Liver (tissue), 8 donors: ENCODE measurements at regions not wholly inside any gene's neighbourhood (a gene's known extent, or its start where the extent isn't known, plus 50 kb on each side); places are given as distances from the start of the nearest gene placed in this dataset.

Experiments used
- DNase-seq: peaks from one replicate; pipeline ENCODE4 v3.0.0-alpha.2; 2017; ENCODE audit warnings: low spot score
- H3K27ac ChIP-seq, 2 donors: one replicate each; pipeline ENCODE4 v1.7.0; 2013; ENCODE audit warnings: inconsistent platforms in 2 of 2, low read length in 2 of 2, control low read depth in 1 of 2, low read depth in 1 of 2, mild to moderate bottlenecking in 1 of 2
- H3K27me3 ChIP-seq, 4 donors: one replicate each; pipeline versions ENCODE4 v1.6.1 to v1.7.0; 2013; ENCODE audit warnings: low read length in 3 of 4, inconsistent platforms in 1 of 4, mild to moderate bottlenecking in 1 of 4, moderate library complexity in 1 of 4; ENCODE audit not compliant: control insufficient read depth in 4 of 4, insufficient read depth in 4 of 4
- H3K36me3 ChIP-seq, 4 donors: one replicate each; pipeline versions ENCODE4 v1.6.1 to v1.7.0; 2013; ENCODE audit warnings: low read length in 3 of 4, mild to moderate bottlenecking in 3 of 4, low read depth in 1 of 4, moderate library complexity in 1 of 4; ENCODE audit not compliant: control insufficient read depth in 4 of 4, insufficient read depth in 3 of 4
- H3K4me1 ChIP-seq, 4 donors: one replicate each; pipeline versions ENCODE4 v1.6.1 to v1.7.0; 2013; ENCODE audit warnings: low read length in 3 of 4, mild to moderate bottlenecking in 3 of 4, moderate library complexity in 1 of 4; ENCODE audit not compliant: control insufficient read depth in 4 of 4, insufficient read depth in 4 of 4
- H3K4me3 ChIP-seq, 3 donors: one replicate each; pipeline versions ENCODE4 v1.6.1 to v1.7.0; 2013; ENCODE audit warnings: low read length in 3 of 3, control low read depth in 1 of 3, low read depth in 1 of 3, mild to moderate bottlenecking in 1 of 3
- H3K9ac ChIP-seq, 2 donors: one replicate each; pipeline ENCODE4 v1.7.0; 2013; ENCODE audit warnings: low read length in 2 of 2, mild to moderate bottlenecking in 2 of 2, moderate library complexity in 2 of 2, control low read depth in 1 of 2, low read depth in 1 of 2
- H3K9me3 ChIP-seq, 4 donors: one replicate each; pipeline versions ENCODE4 v1.6.1 to v1.7.0; 2013; ENCODE audit warnings: low read length in 3 of 4; ENCODE audit not compliant: control insufficient read depth in 4 of 4
- ATF3 ChIP-seq: IDR thresholded peaks from 2 replicates; pipeline ENCODE4 v1.6.1; 2016; ENCODE audit warnings: antibody characterized with exemption
- CTCF ChIP-seq: fragments of 150-350 bp; IDR thresholded peaks from 2 replicates; pipeline ENCODE4 v1.5.1; 2017; ENCODE audit warnings: improper control_type of control experiment, low read depth, low read length; ENCODE audit not compliant: missing input control
- EGR1 ChIP-seq, 2 donors: IDR thresholded peaks; 2 replicates each; pipeline ENCODE4 v1.6.1; 2016 to 2018; ENCODE audit warnings: antibody characterized with exemption in 2 of 2, low read depth in 2 of 2
- FOXA1 ChIP-seq: IDR thresholded peaks from 2 replicates; pipeline ENCODE4 v1.6.1; 2016; ENCODE audit warnings: antibody characterized with exemption
- FOXA2 ChIP-seq: IDR thresholded peaks from 2 replicates; pipeline ENCODE4 v1.6.1; 2016; ENCODE audit warnings: antibody characterized with exemption
- GABPA ChIP-seq, 2 donors: IDR thresholded peaks in 1 of 2; conservative IDR thresholded peaks in 1 of 2; 2 replicates each; pipeline ENCODE4 v1.6.1; 2016; ENCODE audit warnings: antibody characterized with exemption in 2 of 2, mild to moderate bottlenecking in 1 of 2, moderate library complexity in 1 of 2
- HNF4A ChIP-seq, 2 donors: conservative IDR thresholded peaks; 2 replicates each; pipeline ENCODE4 v1.6.1; 2016; ENCODE audit warnings: antibody characterized with exemption in 2 of 2, mild to moderate bottlenecking in 2 of 2
- HNF4G ChIP-seq: IDR thresholded peaks from 2 replicates; pipeline ENCODE4 v1.6.1; 2016; ENCODE audit warnings: antibody characterized with exemption
- JUND ChIP-seq, 2 donors: IDR thresholded peaks; 2 replicates each; pipeline ENCODE4 v1.6.1; 2016; ENCODE audit warnings: antibody characterized with exemption in 2 of 2
- NR2F2 ChIP-seq: IDR thresholded peaks from 2 replicates; pipeline ENCODE4 v1.6.1; 2016; ENCODE audit warnings: antibody characterized with exemption
- RAD21 ChIP-seq, 2 donors: IDR thresholded peaks; 2 replicates each; pipeline ENCODE4 v1.6.1; 2016; ENCODE audit warnings: antibody characterized with exemption in 2 of 2, mild to moderate bottlenecking in 2 of 2
- RXRA ChIP-seq, 2 donors: IDR thresholded peaks; 2 replicates each; pipeline ENCODE4 v1.6.1; 2017 to 2018; ENCODE audit warnings: antibody characterized with exemption in 2 of 2, mild to moderate bottlenecking in 1 of 2
- SP1 ChIP-seq: IDR thresholded peaks from 2 replicates; pipeline ENCODE4 v1.6.1; 2018; ENCODE audit warnings: antibody characterized with exemption, mild to moderate bottlenecking
- TAF1 ChIP-seq: conservative IDR thresholded peaks from 2 replicates; pipeline ENCODE4 v1.6.1; 2016; ENCODE audit warnings: antibody characterized with exemption, mild to moderate bottlenecking
- YY1 ChIP-seq: IDR thresholded peaks from 2 replicates; pipeline ENCODE4 v1.6.1; 2016; ENCODE audit warnings: antibody characterized with exemption, mild to moderate bottlenecking
- WGBS: extraction: QIAGEN DNeasy Blood & Tissue Kit; methylation state at CpG from one replicate; pipeline ENCODE4 v1.1.7; 2013; 5-methylcytosine and 5-hydroxymethylcytosine counted together
- TF ChIP-seq, protein P1 (sequence below): IDR thresholded peaks from 2 replicates; pipeline ENCODE4 v1.6.1; 2016; ENCODE audit warnings: antibody characterized with exemption
- TF ChIP-seq, protein P2 (sequence below): IDR thresholded peaks from 2 replicates; pipeline ENCODE4 v1.6.1; 2016; ENCODE audit warnings: antibody characterized with exemption, mild to moderate bottlenecking
- TF ChIP-seq, protein P3 (sequence below): IDR thresholded peaks from 2 replicates; pipeline ENCODE4 v1.6.1; 2016; ENCODE audit warnings: antibody characterized with exemption
- donor health status: healthy.
- donor health status: healthy.
- donor health status: healthy.
- donor health status: healthy.
- donor health status: healthy.

DNA sequence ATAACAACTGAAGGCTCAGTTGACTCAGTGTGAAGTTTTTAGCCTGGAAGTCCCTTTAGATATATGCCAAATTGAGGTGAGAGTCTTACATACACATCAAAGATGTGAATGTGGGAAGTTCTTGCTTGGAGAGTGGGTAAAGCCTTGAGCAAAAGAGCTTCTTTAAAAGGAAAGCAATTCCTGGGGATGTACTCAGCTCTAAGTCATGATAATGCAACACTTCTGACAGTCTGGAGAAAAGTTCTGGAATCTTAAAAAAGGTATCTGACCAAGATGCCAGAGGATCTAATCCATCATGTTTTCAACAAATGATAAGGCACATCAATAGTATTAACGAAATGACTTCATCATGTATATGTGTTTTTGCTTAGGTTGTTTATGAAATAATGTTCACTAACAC is 351.2 kb downstream of the CDH19 start:
- Histone ChIP-seq H3K4me1 (no peaks in the 10 kb centered on the region), H3K36me3 (no peaks in the 10 kb centered on the region), H3K9ac (no peak overlapping the region), H3K9me3 (no peaks in the 10 kb centered on the region), H3K4me3 (no peak overlapping the region), H3K27ac (no peak overlapping the region), H3K27me3 (no peaks in the 10 kb centered on the region)
- no peak for DNase-seq
- TF ChIP-seq EGR1 (IDR thresholded peaks at IDR 0.05; ENCODE audit: low read depth in 2 of 2) (no peak), RXRA (IDR thresholded peaks at IDR 0.05) (no peak), ATF3 (no peak), RAD21 (IDR thresholded peaks at IDR 0.05) (no peak), HNF4G (no peak), NR2F2 (no peak), YY1 (no peak), HNF4A (conservative IDR thresholded peaks at IDR 0.05) (no peak), FOXA1 (no peak), SP1 (no peak), FOXA2 (no peak), GABPA (IDR thresholded peaks at IDR 0.05 in 1 of 2, conservative IDR thresholded peaks at IDR 0.05 in 1 of 2) (no peak), CTCF (no peak), TAF1 (no peak), JUND (IDR thresholded peaks at IDR 0.05) (no peak)
- TF ChIP-seq, protein P1, sequence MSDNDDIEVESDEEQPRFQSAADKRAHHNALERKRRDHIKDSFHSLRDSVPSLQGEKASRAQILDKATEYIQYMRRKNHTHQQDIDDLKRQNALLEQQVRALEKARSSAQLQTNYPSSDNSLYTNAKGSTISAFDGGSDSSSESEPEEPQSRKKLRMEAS: no peak
- TF ChIP-seq, protein P2, sequence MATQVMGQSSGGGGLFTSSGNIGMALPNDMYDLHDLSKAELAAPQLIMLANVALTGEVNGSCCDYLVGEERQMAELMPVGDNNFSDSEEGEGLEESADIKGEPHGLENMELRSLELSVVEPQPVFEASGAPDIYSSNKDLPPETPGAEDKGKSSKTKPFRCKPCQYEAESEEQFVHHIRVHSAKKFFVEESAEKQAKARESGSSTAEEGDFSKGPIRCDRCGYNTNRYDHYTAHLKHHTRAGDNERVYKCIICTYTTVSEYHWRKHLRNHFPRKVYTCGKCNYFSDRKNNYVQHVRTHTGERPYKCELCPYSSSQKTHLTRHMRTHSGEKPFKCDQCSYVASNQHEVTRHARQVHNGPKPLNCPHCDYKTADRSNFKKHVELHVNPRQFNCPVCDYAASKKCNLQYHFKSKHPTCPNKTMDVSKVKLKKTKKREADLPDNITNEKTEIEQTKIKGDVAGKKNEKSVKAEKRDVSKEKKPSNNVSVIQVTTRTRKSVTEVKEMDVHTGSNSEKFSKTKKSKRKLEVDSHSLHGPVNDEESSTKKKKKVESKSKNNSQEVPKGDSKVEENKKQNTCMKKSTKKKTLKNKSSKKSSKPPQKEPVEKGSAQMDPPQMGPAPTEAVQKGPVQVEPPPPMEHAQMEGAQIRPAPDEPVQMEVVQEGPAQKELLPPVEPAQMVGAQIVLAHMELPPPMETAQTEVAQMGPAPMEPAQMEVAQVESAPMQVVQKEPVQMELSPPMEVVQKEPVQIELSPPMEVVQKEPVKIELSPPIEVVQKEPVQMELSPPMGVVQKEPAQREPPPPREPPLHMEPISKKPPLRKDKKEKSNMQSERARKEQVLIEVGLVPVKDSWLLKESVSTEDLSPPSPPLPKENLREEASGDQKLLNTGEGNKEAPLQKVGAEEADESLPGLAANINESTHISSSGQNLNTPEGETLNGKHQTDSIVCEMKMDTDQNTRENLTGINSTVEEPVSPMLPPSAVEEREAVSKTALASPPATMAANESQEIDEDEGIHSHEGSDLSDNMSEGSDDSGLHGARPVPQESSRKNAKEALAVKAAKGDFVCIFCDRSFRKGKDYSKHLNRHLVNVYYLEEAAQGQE: no peak
- TF ChIP-seq, protein P3, sequence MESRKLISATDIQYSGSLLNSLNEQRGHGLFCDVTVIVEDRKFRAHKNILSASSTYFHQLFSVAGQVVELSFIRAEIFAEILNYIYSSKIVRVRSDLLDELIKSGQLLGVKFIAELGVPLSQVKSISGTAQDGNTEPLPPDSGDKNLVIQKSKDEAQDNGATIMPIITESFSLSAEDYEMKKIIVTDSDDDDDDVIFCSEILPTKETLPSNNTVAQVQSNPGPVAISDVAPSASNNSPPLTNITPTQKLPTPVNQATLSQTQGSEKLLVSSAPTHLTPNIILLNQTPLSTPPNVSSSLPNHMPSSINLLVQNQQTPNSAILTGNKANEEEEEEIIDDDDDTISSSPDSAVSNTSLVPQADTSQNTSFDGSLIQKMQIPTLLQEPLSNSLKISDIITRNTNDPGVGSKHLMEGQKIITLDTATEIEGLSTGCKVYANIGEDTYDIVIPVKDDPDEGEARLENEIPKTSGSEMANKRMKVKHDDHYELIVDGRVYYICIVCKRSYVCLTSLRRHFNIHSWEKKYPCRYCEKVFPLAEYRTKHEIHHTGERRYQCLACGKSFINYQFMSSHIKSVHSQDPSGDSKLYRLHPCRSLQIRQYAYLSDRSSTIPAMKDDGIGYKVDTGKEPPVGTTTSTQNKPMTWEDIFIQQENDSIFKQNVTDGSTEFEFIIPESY: no peak
- WGBS: 40% methylated on average over 1 of the region's 1 CpG
